Caco-2 (cell line): ENCODE measurements at regions not wholly inside any gene's neighbourhood (a gene's known extent, or its start where the extent isn't known, plus 50 kb on each side); places are given as distances from the start of the nearest gene placed in this dataset.

Experiments used
- BruUV-seq: library from RNA; stranded (reverse); fragments of 400-500 nt; replicated peaks from 2 replicates; lab custom pipeline; 2021; lab: Mats Ljungman, UMichigan
- CTCF ChIA-PET: fragments of 300-600 bp; sonication (Branson Sonifier 250); formaldehyde crosslinking; loops from one replicate; lab custom pipeline; 2022; ENCODE audit warnings: antibody characterized with exemption; lab: Charles Lee
- POLR2A ChIA-PET: fragments of 300-600 bp; sonication (Branson Sonifier 250); formaldehyde crosslinking; loops from one replicate; lab custom pipeline; 2022; ENCODE audit warnings: antibody characterized with exemption; lab: Charles Lee
- DNase-seq, 2 experiments: peaks; one replicate each; pipeline versions ENCODE4 v3.0.0 to v3.0.0-alpha.2; 2020 to 2022
- H3K27me3 ChIP-seq: replicated peaks from 2 replicates; pipeline ENCODE4 v1.6.0; 2011; ENCODE audit warnings: low read length; ENCODE audit not compliant: control insufficient read depth, insufficient read depth
- H3K36me3 ChIP-seq: 2 replicates; pipeline ENCODE4 v1.5.1; 2011; ENCODE audit warnings: low read length; ENCODE audit not compliant: control insufficient read depth, insufficient read depth
- H3K4me1 ChIP-seq: fragments of 250-450 bp; sonication (Bioruptor Pico); 2 replicates; pipeline ENCODE4 v1.5.1; 2020; ENCODE audit warnings: mild to moderate bottlenecking
- H3K4me3 ChIP-seq: 2 replicates; pipeline ENCODE4 v1.5.1; 2011; ENCODE audit warnings: low read depth, mild to moderate bottlenecking, control low read depth, low read length
- H3K9me3 ChIP-seq: fragments of 250-450 bp; sonication (Bioruptor Pico); 2 replicates; pipeline ENCODE4 v1.5.1; 2020; ENCODE audit warnings: mild to moderate bottlenecking, moderate library complexity
- H3K27ac Mint-ChIP-seq: one replicate; pipeline ENCODE4 v1.8.0; 2022; ENCODE audit warnings: mixed read lengths; ENCODE audit not compliant: unreplicated experiment
- H3K27me3 Mint-ChIP-seq: one replicate; pipeline ENCODE4 v1.8.0; 2022; ENCODE audit warnings: mixed read lengths; ENCODE audit not compliant: insufficient read depth, unreplicated experiment
- H3K36me3 Mint-ChIP-seq: one replicate; pipeline ENCODE4 v1.8.0; 2022; ENCODE audit warnings: mild to moderate bottlenecking, mixed read lengths; ENCODE audit not compliant: insufficient read depth, unreplicated experiment
- H3K4me1 Mint-ChIP-seq: one replicate; pipeline ENCODE4 v1.8.0; 2022; ENCODE audit warnings: low read depth, mixed read lengths; ENCODE audit not compliant: unreplicated experiment
- H3K4me3 Mint-ChIP-seq: one replicate; pipeline ENCODE4 v1.8.0; 2022; ENCODE audit warnings: mild to moderate bottlenecking, moderate library complexity, mixed read lengths; ENCODE audit not compliant: unreplicated experiment
- H3K9me3 Mint-ChIP-seq: one replicate; pipeline ENCODE4 v1.8.0; 2022; ENCODE audit warnings: mixed read lengths; ENCODE audit not compliant: unreplicated experiment
- CTCF ChIP-seq, 2 experiments: fragments of 200-600 bp in 1 of 2; IDR thresholded peaks; 1 replicate in 1 of 2; 2 replicates in 1 of 2; pipeline versions ENCODE4 v1.5.1 to v1.8.0; 2011 to 2022; ENCODE audit warnings: antibody characterized with exemption in 1 of 2, control low read depth in 1 of 2, inconsistent platforms in 1 of 2, low read depth in 1 of 2, low read length in 1 of 2, mild to moderate bottlenecking in 1 of 2, moderate library complexity in 1 of 2; ENCODE audit not compliant: insufficient read depth in 1 of 2, severe bottlenecking in 1 of 2, unreplicated experiment in 1 of 2
- intact Hi-C: fragments of 100-400 bp; cut with micrococcal nuclease; formaldehyde crosslinking; loops from one replicate; pipeline ENCODE4 v1.10.0; 2022; ENCODE audit not compliant: unreplicated experiment

- no peak for DNase-seq
- no peaks in the 10 kb centered on the region for H3K9me3 Mint-ChIP-seq
- H3K36me3 ChIP-seq: no peaks in the 10 kb centered on the region
- H3K27ac Mint-ChIP-seq: no peak overlapping the region
- intact Hi-C loops: no loop called here
- H3K4me1 ChIP-seq: no peaks in the 10 kb centered on the region
- no peaks in the 10 kb centered on the region for H3K36me3 Mint-ChIP-seq
- H3K4me1 Mint-ChIP-seq: no peaks in the 10 kb centered on the region
- no peak overlapping the region for H3K4me3 Mint-ChIP-seq
- H3K27me3 Mint-ChIP-seq: no peaks in the 10 kb centered on the region
- no peaks in the 10 kb centered on the region for H3K9me3 ChIP-seq
- ChIA-PET POLR2A (no interaction called here), CTCF (no interaction called here)
- no peak for TF ChIP-seq CTCF (IDR thresholded peaks at IDR 0.05; ENCODE audit: insufficient read depth in 1 of 2, low read depth in 1 of 2, low read length in 1 of 2, severe bottlenecking in 1 of 2, unreplicated experiment in 1 of 2)
- BruUV-seq: no TSS peak
- no peak overlapping the region for H3K4me3 ChIP-seq
- no peaks in the 10 kb centered on the region for H3K27me3 ChIP-seq
These were observed 448.8 kb upstream of the CADM2 start for GRCh38 chr3:84510007-84510406.

- no peaks in the 10 kb centered on the region for H3K36me3 Mint-ChIP-seq
- no peaks in the 10 kb centered on the region for H3K4me1 Mint-ChIP-seq
- no peak for DNase-seq
- H3K4me3 ChIP-seq: no peak overlapping the region
- H3K36me3 ChIP-seq: no peaks in the 10 kb centered on the region
- no peak overlapping the region for H3K4me3 Mint-ChIP-seq
- CTCF ChIA-PET: no interaction called here
- H3K27ac Mint-ChIP-seq: no peak overlapping the region
- no peaks in the 10 kb centered on the region for H3K4me1 ChIP-seq
- no peaks in the 10 kb centered on the region for H3K27me3 ChIP-seq
- POLR2A ChIA-PET: no interaction called here
- no peaks in the 10 kb centered on the region for H3K9me3 Mint-ChIP-seq
- BruUV-seq: no TSS peak
- intact Hi-C loops: no loop called here
- no peaks in the 10 kb centered on the region for H3K27me3 Mint-ChIP-seq
- no peak for TF ChIP-seq CTCF (IDR thresholded peaks at IDR 0.05; ENCODE audit: insufficient read depth in 1 of 2, low read depth in 1 of 2, low read length in 1 of 2, severe bottlenecking in 1 of 2, unreplicated experiment in 1 of 2)
- no peaks in the 10 kb centered on the region for H3K9me3 ChIP-seq
These were observed 435.9 kb upstream of the CADM2 start for GRCh38 chr3:84522893-84523292.

- no peaks in the 10 kb centered on the region for H3K27me3 ChIP-seq
- DNase-seq: no peak
- Mint-ChIP-seq H3K4me1 (no peaks in the 10 kb centered on the region), H3K9me3 (peaks cover 17% of the 10 kb centered on the region), H3K27ac (no peak overlapping the region), H3K27me3 (no peaks in the 10 kb centered on the region), H3K36me3 (no peaks in the 10 kb centered on the region), H3K4me3 (no peak overlapping the region)
- H3K36me3 ChIP-seq: no peaks in the 10 kb centered on the region
- TF ChIP-seq CTCF (IDR thresholded peaks at IDR 0.05; ENCODE audit: insufficient read depth in 1 of 2, low read depth in 1 of 2, low read length in 1 of 2, severe bottlenecking in 1 of 2, unreplicated experiment in 1 of 2): no peak
- H3K9me3 ChIP-seq: no peaks in the 10 kb centered on the region
- no peak overlapping the region for H3K4me3 ChIP-seq
- H3K4me1 ChIP-seq: no peaks in the 10 kb centered on the region
- intact Hi-C loops: no loop called here
- ChIA-PET CTCF (no interaction called here), POLR2A (no interaction called here)
- no TSS peak for BruUV-seq
These were observed 421.9 kb upstream of the CADM2 start for GRCh38 chr3:84536916-84537315.
